OCI-LY7 (cell line): ENCODE measurements at regions not wholly inside any gene's neighbourhood (a gene's known extent, or its start where the extent isn't known, plus 50 kb on each side); places are given as distances from the start of the nearest gene placed in this dataset.

Source experiments
- EZH2phosphoT487 ChIP-seq: fragments of 200-600 bp; sonication (generic); IDR thresholded peaks from 2 replicates; pipeline ENCODE4 v1.6.1; 2018; ENCODE audit warnings: low read depth, borderline replicate concordance, mild to moderate bottlenecking, mixed run types, antibody characterized with exemption, low read length, moderate library complexity, mixed read lengths
- TF ChIP-seq, protein P1 (sequence below): fragments of 200-600 bp; sonication (generic); conservative IDR thresholded peaks from 2 replicates; pipeline ENCODE4 v1.5.1; 2014; ENCODE audit warnings: mild to moderate bottlenecking, antibody characterized with exemption, low read length, moderate library complexity, mixed read lengths

DNA sequence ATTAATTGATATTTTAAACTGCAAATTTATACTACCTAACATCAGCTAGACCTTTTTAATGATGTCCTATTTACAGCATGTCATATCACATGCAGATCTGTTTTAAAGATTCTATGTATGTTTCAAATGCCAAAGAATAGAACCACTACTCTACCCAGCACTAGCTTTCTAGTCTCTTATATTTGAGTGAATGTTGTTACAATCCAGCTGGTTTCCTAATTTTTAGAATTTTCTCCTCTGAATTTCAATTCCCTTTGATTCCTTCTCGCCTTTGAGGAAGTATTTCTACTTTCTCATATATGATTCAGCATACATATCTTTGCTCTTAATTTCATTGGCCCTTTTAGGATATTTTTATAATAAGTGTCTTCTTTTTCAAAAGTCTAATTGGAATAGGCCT, 841.9 kb downstream of the TMTC2 start:
- TF ChIP-seq, protein P1, sequence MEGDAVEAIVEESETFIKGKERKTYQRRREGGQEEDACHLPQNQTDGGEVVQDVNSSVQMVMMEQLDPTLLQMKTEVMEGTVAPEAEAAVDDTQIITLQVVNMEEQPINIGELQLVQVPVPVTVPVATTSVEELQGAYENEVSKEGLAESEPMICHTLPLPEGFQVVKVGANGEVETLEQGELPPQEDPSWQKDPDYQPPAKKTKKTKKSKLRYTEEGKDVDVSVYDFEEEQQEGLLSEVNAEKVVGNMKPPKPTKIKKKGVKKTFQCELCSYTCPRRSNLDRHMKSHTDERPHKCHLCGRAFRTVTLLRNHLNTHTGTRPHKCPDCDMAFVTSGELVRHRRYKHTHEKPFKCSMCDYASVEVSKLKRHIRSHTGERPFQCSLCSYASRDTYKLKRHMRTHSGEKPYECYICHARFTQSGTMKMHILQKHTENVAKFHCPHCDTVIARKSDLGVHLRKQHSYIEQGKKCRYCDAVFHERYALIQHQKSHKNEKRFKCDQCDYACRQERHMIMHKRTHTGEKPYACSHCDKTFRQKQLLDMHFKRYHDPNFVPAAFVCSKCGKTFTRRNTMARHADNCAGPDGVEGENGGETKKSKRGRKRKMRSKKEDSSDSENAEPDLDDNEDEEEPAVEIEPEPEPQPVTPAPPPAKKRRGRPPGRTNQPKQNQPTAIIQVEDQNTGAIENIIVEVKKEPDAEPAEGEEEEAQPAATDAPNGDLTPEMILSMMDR, result no peak
- no peak for TF ChIP-seq EZH2phosphoT487
